HCT116 (cell line): ENCODE measurements at regions not wholly inside any gene's neighbourhood (a gene's known extent, or its start where the extent isn't known, plus 50 kb on each side); places are given as distances from the start of the nearest gene placed in this dataset.

Source experiments
- ATAC-seq: fragments of 200-7000 bp; cut with Tn5 transposase; 2 replicates; pipeline ENCODE4 v1.9.1; 2020; ENCODE audit warnings: mild to moderate bottlenecking, moderate library complexity
- BruUV-seq: library from RNA; stranded (reverse); fragments of 400-500 nt; replicated peaks from 2 replicates; lab custom pipeline; 2021; lab: Mats Ljungman, UMichigan
- CTCF ChIA-PET: fragments of 300-600 bp; sonication (Branson Sonifier 250); formaldehyde crosslinking; loops from one replicate; lab custom pipeline; 2021; ENCODE audit warnings: antibody characterized with exemption; lab: Charles Lee
- POLR2A ChIA-PET: fragments of 300-600, 350-600 bp; sonication (Branson Sonifier 250); formaldehyde crosslinking; loops from one replicate; lab custom pipeline; 2021; ENCODE audit warnings: antibody characterized with exemption; lab: Charles Lee
- RAD21 ChIA-PET, 2 experiments: fragments of 300-600 bp; sonication (Branson Sonifier 250); formaldehyde crosslinking; loops; one replicate each; lab custom pipeline; 2023; ENCODE audit warnings: low total read pairs in 2 of 2; ENCODE audit not compliant: uncharacterized antibody in 2 of 2, unreplicated experiment in 2 of 2, low non-redundant PET in 1 of 2; lab: Charles Lee
- DNase-seq: peaks from one replicate; pipeline ENCODE4 v3.0.0-alpha.2; 2010; ENCODE audit warnings: low read depth, low spot score
- H2AFZ ChIP-seq: fragments of 200-600 bp; shearing (Covaris generic), sonication (generic); 2 replicates; pipeline ENCODE4 v1.6.1; 2017; ENCODE audit warnings: low read depth, mixed run types, mixed read lengths, antibody characterized with exemption, low read length; ENCODE audit not compliant: poor library complexity, severe bottlenecking
- H3K27ac ChIP-seq: 2 replicates; pipeline ENCODE4 v1.5.1; 2012; ENCODE audit warnings: low read depth, low read length
- H3K27me3 ChIP-seq: fragments of 200-600 bp; sonication (generic); 2 replicates; pipeline ENCODE4 v1.6.1; 2016; ENCODE audit warnings: mixed run types, low read length, mixed read lengths; ENCODE audit not compliant: insufficient read depth
- H3K36me3 ChIP-seq, 2 experiments: fragments of 200-500 bp in 1 of 2; fragments of 200-600 bp in 1 of 2; sonication (Bioruptor generic) in 1 of 2; sonication (generic) in 1 of 2; 2 replicates each; pipeline versions ENCODE4 v1.5.1 to v1.6.1; 2014 to 2016; ENCODE audit warnings: low read length in 2 of 2, inconsistent platforms in 1 of 2, mixed read lengths in 1 of 2, mixed run types in 1 of 2; ENCODE audit not compliant: insufficient read depth in 2 of 2, control insufficient read depth in 1 of 2
- H3K4me1 ChIP-seq, 2 experiments: fragments of 200-600 bp in 1 of 2; sonication (generic) in 1 of 2; 2 replicates each; pipeline versions ENCODE4 v1.5.1 to v1.6.1; 2012 to 2017; ENCODE audit warnings: low read length in 2 of 2, inconsistent platforms in 1 of 2, mild to moderate bottlenecking in 1 of 2, mixed read lengths in 1 of 2, mixed run types in 1 of 2, moderate library complexity in 1 of 2; ENCODE audit not compliant: insufficient read depth in 2 of 2, control insufficient read depth in 1 of 2
- H3K4me2 ChIP-seq: fragments of 200-600 bp; sonication (generic); 2 replicates; pipeline ENCODE4 v1.6.1; 2017; ENCODE audit warnings: mixed run types, low read length, mixed read lengths
- H3K4me3 ChIP-seq, 2 experiments: fragments of 200-600 bp in 1 of 2; sonication (generic) in 1 of 2; replicated peaks in 1 of 2; 2 replicates each; pipeline ENCODE4 v1.5.1; 2011 to 2016; ENCODE audit warnings: low read length in 2 of 2, control low read depth in 1 of 2, low read depth in 1 of 2, mild to moderate bottlenecking in 1 of 2, mixed read lengths in 1 of 2, mixed run types in 1 of 2
- H3K79me2 ChIP-seq: fragments of 200-600 bp; sonication (generic); 2 replicates; pipeline ENCODE4 v1.6.1; 2017; ENCODE audit warnings: mild to moderate bottlenecking, mixed run types, low read length, moderate library complexity, mixed read lengths; ENCODE audit not compliant: insufficient read depth
- H3K9ac ChIP-seq: fragments of 200-600 bp; sonication (generic); 2 replicates; pipeline ENCODE4 v1.6.1; 2016; ENCODE audit warnings: low read length, mixed read lengths
- H3K9me2 ChIP-seq: fragments of 200-600 bp; sonication (generic), shearing (Covaris generic); 2 replicates; pipeline ENCODE4 v1.6.1; 2017; ENCODE audit warnings: mixed run types, mild to moderate bottlenecking, moderate library complexity; ENCODE audit not compliant: insufficient read depth
- H3K9me3 ChIP-seq, 2 experiments: fragments of 200-500 bp in 1 of 2; fragments of 200-600 bp in 1 of 2; sonication (Bioruptor generic) in 1 of 2; sonication (generic) in 1 of 2; 2 replicates each; pipeline ENCODE4 v1.6.1; 2014 to 2017; ENCODE audit warnings: low read length in 2 of 2, mixed read lengths in 2 of 2, inconsistent platforms in 1 of 2, low read depth in 1 of 2, mild to moderate bottlenecking in 1 of 2, mixed run types in 1 of 2, moderate library complexity in 1 of 2; ENCODE audit not compliant: control insufficient read depth in 1 of 2, insufficient read depth in 1 of 2
- H4K20me1 ChIP-seq: fragments of 200-600 bp; sonication (generic), shearing (Covaris generic); 2 replicates; pipeline ENCODE4 v1.6.1; 2017; ENCODE audit warnings: mixed run types, mild to moderate bottlenecking, moderate library complexity; ENCODE audit not compliant: insufficient read depth
- CEBPB ChIP-seq: IDR thresholded peaks from 2 replicates; pipeline ENCODE4 v1.6.1; 2012; ENCODE audit warnings: low read depth
- EZH2 ChIP-seq: fragments of 200-600 bp; sonication (generic); IDR thresholded peaks from 2 replicates; pipeline ENCODE4 v1.6.1; 2017; ENCODE audit warnings: antibody characterized with exemption, mixed run types
- FOSL1 ChIP-seq: IDR thresholded peaks from 2 replicates; pipeline ENCODE4 v1.6.1; 2012; ENCODE audit warnings: low read depth
- MAX ChIP-seq: IDR thresholded peaks from 2 replicates; pipeline ENCODE4 v1.6.1; 2012
- REST ChIP-seq: IDR thresholded peaks from 2 replicates; pipeline ENCODE4 v1.6.1; 2012; ENCODE audit warnings: low read depth
- TCF7L2 ChIP-seq: IDR thresholded peaks from 2 replicates; pipeline ENCODE4 v1.7.0; 2011; ENCODE audit warnings: borderline replicate concordance, inconsistent platforms; ENCODE audit not compliant: insufficient read depth, insufficient read length; ENCODE audit errors: extremely low read depth
- ZBTB33 ChIP-seq: IDR thresholded peaks from 2 replicates; pipeline ENCODE4 v1.6.1; 2011; ENCODE audit warnings: mild to moderate bottlenecking, low read length, moderate library complexity; ENCODE audit not compliant: insufficient replicate concordance; ENCODE audit errors: extremely low read depth
- intact Hi-C: fragments of 100-400 bp; cut with micrococcal nuclease; formaldehyde crosslinking; loops from 2 replicates; pipeline ENCODE4 v1.10.0; 2022

- TF ChIP-seq REST, result no peak
- no peak for TF ChIP-seq TCF7L2
Observed at GRCh38 chr5:26024774-26025173, 1013.6 kb downstream of the CDH9 start (continued).

GRCh38 chr5:26023361-26023760, 1015.0 kb downstream of the CDH9 start:
- no peak overlapping the region for H3K4me2 ChIP-seq
- H3K9me3 ChIP-seq, result peaks cover 4 to 15% of the 10 kb centered on the region in 2 experiments; a peak in 2 of 4 replicates
- no peaks in the 10 kb centered on the region for H3K27me3 ChIP-seq
- TF ChIP-seq MAX, result no peak
- no peak for TF ChIP-seq CEBPB
- no peak for TF ChIP-seq ZBTB33
- TF ChIP-seq EZH2, result no peak
- no peak for TF ChIP-seq REST
- no peak for TF ChIP-seq FOSL1
- H3K79me2 ChIP-seq, result no peaks in the 10 kb centered on the region
- no peak overlapping the region for H3K27ac ChIP-seq
- ATAC-seq, result no peak
- intact Hi-C loops, result no loop called here
- no peaks in the 10 kb centered on the region for H3K36me3 ChIP-seq
- RAD21 ChIA-PET, result no interaction called here
- CTCF ChIA-PET, result no interaction called here
- POLR2A ChIA-PET, result no interaction called here
- H2AFZ ChIP-seq, result no peak overlapping the region
- DNase-seq, result no peak
- H3K9me2 ChIP-seq, result no peaks in the 10 kb centered on the region
- H3K9ac ChIP-seq, result no peak overlapping the region
- no peaks in the 10 kb centered on the region for H4K20me1 ChIP-seq
- H3K4me3 ChIP-seq, result no peak overlapping the region
- no peaks in the 10 kb centered on the region for H3K4me1 ChIP-seq
- no TSS peak for BruUV-seq
